ENCODE measurements at regions not wholly inside any gene's neighbourhood (a gene's known extent, or its start where the extent isn't known, plus 50 kb on each side); places are given as distances from the start of the nearest gene placed in this dataset.
"Not testable (repeated sequence)": the region's sequence is repeated elsewhere in the genome, so short reads cannot be mapped to it uniquely, and the experiment has no call there.

DNA sequence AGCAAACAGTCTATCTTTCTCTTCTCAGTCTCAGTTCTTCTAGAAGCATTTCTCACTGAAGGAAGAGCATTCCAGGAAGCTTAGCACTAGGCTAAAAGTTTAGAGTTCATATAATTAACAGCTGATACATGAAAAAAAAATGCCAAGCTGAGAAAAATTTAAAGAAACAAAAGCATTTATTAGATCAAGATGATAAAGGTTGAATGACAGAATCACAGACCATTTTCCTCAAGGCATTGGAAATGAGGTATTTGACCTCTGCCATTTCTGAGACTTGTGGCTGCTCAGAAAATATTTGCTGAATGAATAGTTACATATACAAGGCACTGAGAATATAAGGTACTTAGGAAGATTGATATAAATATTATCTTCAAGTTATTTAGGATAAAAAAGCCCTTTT is 901.6 kb upstream of the GOT2 start:
- no peaks in the 10 kb centered on the region for H3K27me3 Mint-ChIP-seq (ENCODE audit: low read depth)
- peaks cover 4% of the 10 kb centered on the region for H3K9me3 Mint-ChIP-seq
- no peak overlapping the region for H3K4me3 Mint-ChIP-seq
- H3K36me3 Mint-ChIP-seq (ENCODE audit: low read depth), result no peaks in the 10 kb centered on the region
- TF ChIP-seq, protein P1, sequence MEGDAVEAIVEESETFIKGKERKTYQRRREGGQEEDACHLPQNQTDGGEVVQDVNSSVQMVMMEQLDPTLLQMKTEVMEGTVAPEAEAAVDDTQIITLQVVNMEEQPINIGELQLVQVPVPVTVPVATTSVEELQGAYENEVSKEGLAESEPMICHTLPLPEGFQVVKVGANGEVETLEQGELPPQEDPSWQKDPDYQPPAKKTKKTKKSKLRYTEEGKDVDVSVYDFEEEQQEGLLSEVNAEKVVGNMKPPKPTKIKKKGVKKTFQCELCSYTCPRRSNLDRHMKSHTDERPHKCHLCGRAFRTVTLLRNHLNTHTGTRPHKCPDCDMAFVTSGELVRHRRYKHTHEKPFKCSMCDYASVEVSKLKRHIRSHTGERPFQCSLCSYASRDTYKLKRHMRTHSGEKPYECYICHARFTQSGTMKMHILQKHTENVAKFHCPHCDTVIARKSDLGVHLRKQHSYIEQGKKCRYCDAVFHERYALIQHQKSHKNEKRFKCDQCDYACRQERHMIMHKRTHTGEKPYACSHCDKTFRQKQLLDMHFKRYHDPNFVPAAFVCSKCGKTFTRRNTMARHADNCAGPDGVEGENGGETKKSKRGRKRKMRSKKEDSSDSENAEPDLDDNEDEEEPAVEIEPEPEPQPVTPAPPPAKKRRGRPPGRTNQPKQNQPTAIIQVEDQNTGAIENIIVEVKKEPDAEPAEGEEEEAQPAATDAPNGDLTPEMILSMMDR (IDR thresholded peaks at IDR 0.05; ENCODE audit: unreplicated experiment in 3 of 3), result no peak
- peaks cover 33% of the 10 kb centered on the region for H3K4me1 Mint-ChIP-seq
- peak overlapping the region in 2 of 3 experiments; percentile 11 to 37 for H3K27ac Mint-ChIP-seq

- no peaks in the 10 kb centered on the region for H3K27me3 Mint-ChIP-seq (ENCODE audit: low read depth)
- no peaks in the 10 kb centered on the region for H3K36me3 Mint-ChIP-seq (ENCODE audit: low read depth)
- H3K27ac Mint-ChIP-seq, result peak overlapping the region in 2 of 3 experiments; percentile 21 to 37
- TF ChIP-seq, protein P1 (IDR thresholded peaks at IDR 0.05; ENCODE audit: unreplicated experiment in 3 of 3), result no peak
- H3K4me1 Mint-ChIP-seq, result peaks cover 34% of the 10 kb centered on the region
- peaks cover 4% of the 10 kb centered on the region for H3K9me3 Mint-ChIP-seq
- H3K4me3 Mint-ChIP-seq, result no peak overlapping the region
Observed at GRCh38 chr16:59634951-59635350, 900.8 kb upstream of the GOT2 start.

- Mint-ChIP-seq H3K27ac (peak overlapping the region in 2 of 3 experiments; percentile 23 to 37), H3K9me3 (peaks cover 4% of the 10 kb centered on the region), H3K4me1 (peaks cover 39% of the 10 kb centered on the region), H3K36me3 (ENCODE audit: low read depth) (no peaks in the 10 kb centered on the region), H3K27me3 (ENCODE audit: low read depth) (no peaks in the 10 kb centered on the region), H3K4me3 (no peak overlapping the region)
- TF ChIP-seq, protein P1 (IDR thresholded peaks at IDR 0.05; ENCODE audit: unreplicated experiment in 3 of 3), result no peak
Observed at GRCh38 chr16:59634004-59634579, 900.0 kb upstream of the GOT2 start.

GRCh38 chr16:59632276-59632855 is 898.2 kb upstream of the GOT2 start:
- no peaks in the 10 kb centered on the region for H3K36me3 Mint-ChIP-seq (ENCODE audit: low read depth)
- no peak overlapping the region for H3K27ac Mint-ChIP-seq
- no peaks in the 10 kb centered on the region for H3K27me3 Mint-ChIP-seq (ENCODE audit: low read depth)
- peaks cover 4% of the 10 kb centered on the region for H3K9me3 Mint-ChIP-seq
- H3K4me3 Mint-ChIP-seq, result no peak overlapping the region
- TF ChIP-seq, protein P1 (IDR thresholded peaks at IDR 0.05; ENCODE audit: unreplicated experiment in 3 of 3), result no peak
- H3K4me1 Mint-ChIP-seq, result peaks cover 39% of the 10 kb centered on the region

DNA sequence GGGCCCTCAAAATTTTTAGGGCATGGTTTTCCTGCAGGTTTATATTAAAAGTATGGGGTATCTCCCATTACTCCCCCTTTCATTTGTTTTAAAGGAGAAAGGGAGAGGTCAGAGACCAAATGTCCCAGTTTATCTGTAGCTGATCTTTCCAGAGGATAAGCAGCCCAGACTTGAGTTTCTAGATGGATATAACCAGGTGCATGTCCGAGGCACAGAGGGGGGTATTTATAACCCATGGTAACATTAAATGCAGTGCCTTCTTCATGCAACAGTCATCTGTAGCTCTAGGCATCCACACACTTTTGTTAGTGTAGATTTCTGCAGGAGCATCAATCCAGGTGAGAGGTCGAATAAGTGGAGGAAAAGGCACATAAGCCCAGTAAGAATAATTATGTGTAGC is 890.3 kb upstream of the GOT2 start:
- H3K9me3 Mint-ChIP-seq; H3K27me3 Mint-ChIP-seq (ENCODE audit: low read depth); H3K4me1 Mint-ChIP-seq; H3K36me3 Mint-ChIP-seq (ENCODE audit: low read depth); H3K4me3 Mint-ChIP-seq; H3K27ac Mint-ChIP-seq: not testable (repeated sequence)

GRCh38 chr16:59614466-59615240 is 880.5 kb upstream of the GOT2 start:
- no peak overlapping the region for H3K27ac Mint-ChIP-seq
- TF ChIP-seq, protein P1 (IDR thresholded peaks at IDR 0.05; ENCODE audit: unreplicated experiment in 3 of 3), result no peak
- no peaks in the 10 kb centered on the region for H3K4me1 Mint-ChIP-seq
- no peaks in the 10 kb centered on the region for H3K9me3 Mint-ChIP-seq
- peaks cover 11% of the 10 kb centered on the region for H3K27me3 Mint-ChIP-seq (ENCODE audit: low read depth)
- no peaks in the 10 kb centered on the region for H3K36me3 Mint-ChIP-seq (ENCODE audit: low read depth)
- no peak overlapping the region for H3K4me3 Mint-ChIP-seq

- H3K36me3 Mint-ChIP-seq (ENCODE audit: low read depth); H3K27ac Mint-ChIP-seq; H3K4me3 Mint-ChIP-seq; H3K4me1 Mint-ChIP-seq; H3K9me3 Mint-ChIP-seq: not testable (repeated sequence)
- H3K27me3 Mint-ChIP-seq (ENCODE audit: low read depth), result peaks cover 12% of the 10 kb centered on the region
Observed at GRCh38 chr16:59612910-59613620, 878.9 kb upstream of the GOT2 start.

Measured in nephron (organoid).